ENCODE measurements at regions not wholly inside any gene's neighbourhood (a gene's known extent, or its start where the extent isn't known, plus 50 kb on each side); places are given as distances from the start of the nearest gene placed in this dataset.

- intact Hi-C loops (cut with DNase I; ENCODE audit: low total_unique reads): no loop called here
- TF ChIP-seq POLR2A (IDR thresholded peaks at IDR 0.05) (no peak), POLR2AphosphoS5 (IDR thresholded peaks at IDR 0.05) (no peak), CTCF (IDR thresholded peaks at IDR 0.05) (no peak)
- no peaks in the 10 kb centered on the region for H3K9me3 ChIP-seq
- H3K36me3 ChIP-seq: no peaks in the 10 kb centered on the region
- no peaks in the 10 kb centered on the region for H3K27me3 ChIP-seq
- peak overlapping the region; percentile 22 to 54 for H3K27ac ChIP-seq
- H3K4me1 ChIP-seq: no peaks in the 10 kb centered on the region
- no peak for DNase-seq (ENCODE audit: low spot score in 2 of 2)
- no peak overlapping the region for H3K4me3 ChIP-seq
These were observed 498.3 kb downstream of the ADGRL2 start for GRCh38 chr1:82299056-82299455.

- Histone ChIP-seq H3K4me1 (no peaks in the 10 kb centered on the region), H3K9me3 (no peaks in the 10 kb centered on the region), H3K36me3 (no peaks in the 10 kb centered on the region), H3K27ac (no peak overlapping the region), H3K27me3 (no peaks in the 10 kb centered on the region), H3K4me3 (no peak overlapping the region)
- intact Hi-C loops (cut with DNase I; ENCODE audit: low total_unique reads): loop anchor here (2.0 kb wide), 1 partner anchor 45 kb away; no protein-coding TSS in a partner anchor
- TF ChIP-seq CTCF (IDR thresholded peaks at IDR 0.05) (no peak), POLR2A (IDR thresholded peaks at IDR 0.05) (no peak), POLR2AphosphoS5 (IDR thresholded peaks at IDR 0.05) (no peak)
- no peak for DNase-seq (ENCODE audit: low spot score in 2 of 2)
These were observed 496.6 kb downstream of the ADGRL2 start for GRCh38 chr1:82297139-82297896.

GRCh38 chr1:82287556-82287955, 486.8 kb downstream of the ADGRL2 start:
- Histone ChIP-seq H3K4me3 (no peak overlapping the region), H3K27ac (no peak overlapping the region), H3K9me3 (no peaks in the 10 kb centered on the region), H3K36me3 (no peaks in the 10 kb centered on the region), H3K4me1 (no peaks in the 10 kb centered on the region), H3K27me3 (no peaks in the 10 kb centered on the region)
- intact Hi-C loops (cut with DNase I; ENCODE audit: low total_unique reads): no loop called here
- no peak for DNase-seq (ENCODE audit: low spot score in 2 of 2)
- TF ChIP-seq POLR2A (IDR thresholded peaks at IDR 0.05) (no peak), CTCF (IDR thresholded peaks at IDR 0.05) (no peak), POLR2AphosphoS5 (IDR thresholded peaks at IDR 0.05) (no peak)

- no peak for TF ChIP-seq CTCF (IDR thresholded peaks at IDR 0.05)
These were observed 483.5 kb downstream of the ADGRL2 start for GRCh38 chr1:82284213-82284612.

GRCh38 chr1:82279241-82279640, 478.5 kb downstream of the ADGRL2 start:
- Histone ChIP-seq H3K36me3 (no peaks in the 10 kb centered on the region), H3K9me3 (no peaks in the 10 kb centered on the region), H3K4me1 (no peaks in the 10 kb centered on the region), H3K27ac (no peak overlapping the region), H3K4me3 (no peak overlapping the region), H3K27me3 (no peaks in the 10 kb centered on the region)
- TF ChIP-seq POLR2A (IDR thresholded peaks at IDR 0.05): no peak
- TF ChIP-seq POLR2AphosphoS5 (IDR thresholded peaks at IDR 0.05): no peak
- TF ChIP-seq CTCF (IDR thresholded peaks at IDR 0.05): no peak
- intact Hi-C loops (cut with DNase I; ENCODE audit: low total_unique reads): no loop called here
- no peak for DNase-seq (ENCODE audit: low spot score in 2 of 2)

More at GRCh38 chr1:82284213-82284612, 483.5 kb downstream of the ADGRL2 start:
- Histone ChIP-seq H3K27ac (no peak overlapping the region), H3K4me3 (no peak overlapping the region), H3K36me3 (no peaks in the 10 kb centered on the region), H3K9me3 (no peaks in the 10 kb centered on the region), H3K27me3 (no peaks in the 10 kb centered on the region), H3K4me1 (no peaks in the 10 kb centered on the region)
- no peak for DNase-seq (ENCODE audit: low spot score in 2 of 2)
- intact Hi-C loops (cut with DNase I; ENCODE audit: low total_unique reads): no loop called here
